Uterus (tissue), 2 donors: ENCODE measurements at regions not wholly inside any gene's neighbourhood (a gene's known extent, or its start where the extent isn't known, plus 50 kb on each side); places are given as distances from the start of the nearest gene placed in this dataset.

ENCODE experiments used
- CTCF ChIP-seq, 4 experiments: fragments of 200-600 bp in 2 of 4; fragments of 450-650 bp in 2 of 4; sonication (generic) in 2 of 4; IDR thresholded peaks; one replicate each; pipeline ENCODE4 v1.5.1; 2016 to 2019; ENCODE audit warnings: antibody characterized with exemption in 4 of 4, mild to moderate bottlenecking in 2 of 4, moderate library complexity in 1 of 4
- POLR2A ChIP-seq, 2 donors: fragments of 450-650 bp; IDR thresholded peaks; one replicate each; pipeline ENCODE4 v1.6.1; 2016; ENCODE audit warnings: antibody characterized with exemption in 2 of 2, mild to moderate bottlenecking in 1 of 2, moderate library complexity in 1 of 2

- TF ChIP-seq CTCF (IDR thresholded peaks at IDR 0.05) (no peak), POLR2A (IDR thresholded peaks at IDR 0.05) (no peak)
Measured at GRCh38 chr15:96802611-96803255, 472.2 kb downstream of the NR2F2 start.
